Type B pancreatic cell (in vitro differentiated cells): ENCODE measurements at regions not wholly inside any gene's neighbourhood (a gene's known extent, or its start where the extent isn't known, plus 50 kb on each side); places are given as distances from the start of the nearest gene placed in this dataset.

Source experiments
- DNase-seq: peaks from one replicate; pipeline ENCODE4 v3.0.0; 2021; ENCODE audit warnings: mixed read lengths; ENCODE audit not compliant: unreplicated experiment; ENCODE audit errors: extremely low spot score
- H3K27ac Mint-ChIP-seq: 2 replicates; pipeline ENCODE4 v1.8.0; 2021; ENCODE audit warnings: mild to moderate bottlenecking, mixed read lengths
- H3K27me3 Mint-ChIP-seq: 2 replicates; pipeline ENCODE4 v1.8.0; 2021; ENCODE audit warnings: mixed read lengths
- H3K36me3 Mint-ChIP-seq: 2 replicates; pipeline ENCODE4 v1.8.0; 2021; ENCODE audit warnings: mixed read lengths
- H3K4me1 Mint-ChIP-seq: one replicate; pipeline ENCODE4 v1.8.0; 2021; ENCODE audit warnings: mixed read lengths; ENCODE audit not compliant: unreplicated experiment
- H3K4me3 Mint-ChIP-seq: 2 replicates; pipeline ENCODE4 v1.8.0; 2021; ENCODE audit warnings: mild to moderate bottlenecking, mixed read lengths
- H3K9me3 Mint-ChIP-seq: 2 replicates; pipeline ENCODE4 v1.8.0; 2021; ENCODE audit warnings: mixed read lengths
- CTCF ChIP-seq: fragments of 200-600 bp; sonication (generic); conservative IDR thresholded peaks from 2 replicates; pipeline ENCODE4 v1.5.0; 2021; ENCODE audit warnings: antibody characterized with exemption, mild to moderate bottlenecking

GRCh38 chr6:106847116-106847515 is 127.4 kb downstream of the CD24 start:
- TF ChIP-seq CTCF: no peak
- Mint-ChIP-seq H3K4me1 (no peaks in the 10 kb centered on the region), H3K27ac (no peak overlapping the region), H3K36me3 (no peaks in the 10 kb centered on the region), H3K27me3 (no peaks in the 10 kb centered on the region), H3K9me3 (no peaks in the 10 kb centered on the region), H3K4me3 (no peak overlapping the region)
- DNase-seq: no peak

GRCh38 chr6:106844930-106845329 is 129.6 kb downstream of the CD24 start:
- H3K36me3 Mint-ChIP-seq: no peaks in the 10 kb centered on the region
- no peak for TF ChIP-seq CTCF
- no peaks in the 10 kb centered on the region for H3K9me3 Mint-ChIP-seq
- H3K4me3 Mint-ChIP-seq: no peak overlapping the region
- DNase-seq: no peak
- H3K27ac Mint-ChIP-seq: no peak overlapping the region
- H3K4me1 Mint-ChIP-seq: no peaks in the 10 kb centered on the region
- H3K27me3 Mint-ChIP-seq: no peaks in the 10 kb centered on the region

GRCh38 chr6:106832766-106833510 is 141.6 kb downstream of the CD24 start:
- H3K36me3 Mint-ChIP-seq: no peaks in the 10 kb centered on the region
- no peak overlapping the region for H3K4me3 Mint-ChIP-seq
- H3K9me3 Mint-ChIP-seq: peaks cover 23% of the 10 kb centered on the region
- no peaks in the 10 kb centered on the region for H3K27me3 Mint-ChIP-seq
- DNase-seq: no peak
- no peak overlapping the region for H3K27ac Mint-ChIP-seq
- no peak for TF ChIP-seq CTCF
- no peaks in the 10 kb centered on the region for H3K4me1 Mint-ChIP-seq

GRCh38 chr6:106830930-106831329 is 143.6 kb downstream of the CD24 start:
- Mint-ChIP-seq H3K36me3 (no peaks in the 10 kb centered on the region), H3K4me3 (no peak overlapping the region), H3K27ac (no peak overlapping the region), H3K9me3 (peaks cover 12% of the 10 kb centered on the region), H3K27me3 (no peaks in the 10 kb centered on the region), H3K4me1 (no peaks in the 10 kb centered on the region)
- TF ChIP-seq CTCF: no peak
- no peak for DNase-seq

GRCh38 chr6:106829451-106829850 is 145.1 kb downstream of the CD24 start:
- TF ChIP-seq CTCF: no peak
- H3K4me1 Mint-ChIP-seq: peaks cover 4% of the 10 kb centered on the region
- no peak overlapping the region for H3K4me3 Mint-ChIP-seq
- H3K36me3 Mint-ChIP-seq: no peaks in the 10 kb centered on the region
- DNase-seq: no peak
- no peaks in the 10 kb centered on the region for H3K27me3 Mint-ChIP-seq
- peak overlapping the region; percentile 71 for H3K27ac Mint-ChIP-seq
- H3K9me3 Mint-ChIP-seq: peaks cover 12% of the 10 kb centered on the region
